ENCODE measurements at regions not wholly inside any gene's neighbourhood (a gene's known extent, or its start where the extent isn't known, plus 50 kb on each side); places are given as distances from the start of the nearest gene placed in this dataset.
"Not testable (repeated sequence)": the region's sequence is repeated elsewhere in the genome, so short reads cannot be mapped to it uniquely, and the experiment has no call there.

- Mint-ChIP-seq H3K4me1 (peaks cover 0 to 17% (median 3%) of the 10 kb centered on the region in 3 donors), H3K36me3 (peaks cover 3 to 14% of the 10 kb centered on the region in 2 donors), H3K9me3 (peaks cover 5 to 19% (median 7%) of the 10 kb centered on the region in 7 donors), H3K27me3 (peaks cover 61 to 80% (median 70%) of the 10 kb centered on the region in 3 donors)
- not testable (repeated sequence) for H3K4me3 Mint-ChIP-seq; DNase-seq; H3K27ac Mint-ChIP-seq; ATAC-seq (ENCODE audit: low read depth in 2 of 2)
Observed at GRCh38 chr22:27078064-27078463, 420.7 kb downstream of the MIAT start.

GRCh38 chr22:27080036-27080578, 422.7 kb downstream of the MIAT start:
- H3K27me3 Mint-ChIP-seq, result peaks cover 52 to 73% (median 54%) of the 10 kb centered on the region in 3 donors

GRCh38 chr22:27080863-27081262, 423.5 kb downstream of the MIAT start:
- DNase-seq, result no peak
- Mint-ChIP-seq H3K9me3 (peaks cover 0 to 19% (median 8%) of the 10 kb centered on the region in 7 donors), H3K27me3 (peaks cover 57 to 78% (median 59%) of the 10 kb centered on the region in 3 donors), H3K27ac (no peak overlapping the region), H3K4me1 (peaks cover 0 to 6% (median 3%) of the 10 kb centered on the region in 3 donors), H3K36me3 (peaks cover 3 to 6% of the 10 kb centered on the region in 2 donors), H3K4me3 (no peak overlapping the region)
- ATAC-seq (ENCODE audit: low read depth in 2 of 2), result no peak

More at GRCh38 chr22:27080036-27080578, 422.7 kb downstream of the MIAT start:
- H3K27ac Mint-ChIP-seq, result no peak overlapping the region
- H3K4me1 Mint-ChIP-seq, result peaks cover 0 to 11% (median 3%) of the 10 kb centered on the region in 3 donors
- H3K36me3 Mint-ChIP-seq, result peaks cover 3 to 8% of the 10 kb centered on the region in 2 donors
- peaks cover under 1 to 19% (median 5%) of the 10 kb centered on the region in 7 donors for H3K9me3 Mint-ChIP-seq
- ATAC-seq (ENCODE audit: low read depth in 2 of 2), result no peak
- DNase-seq, result no peak
- no peak overlapping the region for H3K4me3 Mint-ChIP-seq

GRCh38 chr22:27083610-27084009, 426.2 kb downstream of the MIAT start:
- peaks cover 56 to 72% (median 67%) of the 10 kb centered on the region in 3 donors for H3K27me3 Mint-ChIP-seq
- ATAC-seq (ENCODE audit: low read depth in 2 of 2) (no peak), DNase-seq (no peak)
- H3K4me1 Mint-ChIP-seq, result no peaks in the 10 kb centered on the region
- H3K4me3 Mint-ChIP-seq, result no peak overlapping the region
- peaks cover 0 to 3% of the 10 kb centered on the region in 2 donors for H3K36me3 Mint-ChIP-seq
- no peak overlapping the region for H3K27ac Mint-ChIP-seq
- H3K9me3 Mint-ChIP-seq, result peaks cover 4 to 12% (median 5%) of the 10 kb centered on the region in 7 donors

- H3K36me3 Mint-ChIP-seq, result peaks cover 0 to 3% of the 10 kb centered on the region in 2 donors
- peaks cover 4 to 10% (median 5%) of the 10 kb centered on the region in 7 donors for H3K9me3 Mint-ChIP-seq
- ATAC-seq (ENCODE audit: low read depth in 2 of 2) (no peak), DNase-seq (no peak)
- no peaks in the 10 kb centered on the region for H3K4me1 Mint-ChIP-seq
- peaks cover 56 to 66% (median 65%) of the 10 kb centered on the region in 3 donors for H3K27me3 Mint-ChIP-seq
- H3K4me3 Mint-ChIP-seq, result no peak overlapping the region
- no peak overlapping the region for H3K27ac Mint-ChIP-seq
Observed at GRCh38 chr22:27084130-27084529, 426.7 kb downstream of the MIAT start.

GRCh38 chr22:27086080-27087044, 429.0 kb downstream of the MIAT start:
- H3K4me1 Mint-ChIP-seq, result no peaks in the 10 kb centered on the region

GRCh38 chr22:27087051-27087450, 429.7 kb downstream of the MIAT start:
- no peak overlapping the region for H3K4me3 Mint-ChIP-seq
- H3K4me1 Mint-ChIP-seq, result no peaks in the 10 kb centered on the region
- DNase-seq (no peak), ATAC-seq (ENCODE audit: low read depth in 2 of 2) (no peak)
- no peak overlapping the region for H3K27ac Mint-ChIP-seq
- H3K9me3 Mint-ChIP-seq, result peaks cover 2 to 8% (median 5%) of the 10 kb centered on the region in 7 donors
- peaks cover 35 to 45% (median 44%) of the 10 kb centered on the region in 3 donors for H3K27me3 Mint-ChIP-seq
- no peaks in the 10 kb centered on the region for H3K36me3 Mint-ChIP-seq

More at GRCh38 chr22:27086080-27087044, 429.0 kb downstream of the MIAT start:
- H3K27ac Mint-ChIP-seq, result no peak overlapping the region
- H3K4me3 Mint-ChIP-seq, result no peak overlapping the region
- peaks cover 2 to 8% (median 5%) of the 10 kb centered on the region in 7 donors for H3K9me3 Mint-ChIP-seq
- no peaks in the 10 kb centered on the region for H3K36me3 Mint-ChIP-seq
- DNase-seq (no peak), ATAC-seq (ENCODE audit: low read depth in 2 of 2) (no peak)
- H3K27me3 Mint-ChIP-seq, result peaks cover 42 to 51% (median 50%) of the 10 kb centered on the region in 3 donors

GRCh38 chr22:27088026-27088425, 430.6 kb downstream of the MIAT start:
- H3K27me3 Mint-ChIP-seq, result peaks cover 27 to 36% (median 35%) of the 10 kb centered on the region in 3 donors
- H3K4me3 Mint-ChIP-seq, result no peak overlapping the region
- ATAC-seq (ENCODE audit: low read depth in 2 of 2) (no peak), DNase-seq (no peak)
- H3K9me3 Mint-ChIP-seq, result peaks cover 2 to 8% (median 5%) of the 10 kb centered on the region in 7 donors
- H3K27ac Mint-ChIP-seq, result no peak overlapping the region
- no peaks in the 10 kb centered on the region for H3K4me1 Mint-ChIP-seq
- H3K36me3 Mint-ChIP-seq, result no peaks in the 10 kb centered on the region

GRCh38 chr22:27089264-27089663, 431.9 kb downstream of the MIAT start:
- Mint-ChIP-seq H3K36me3 (no peaks in the 10 kb centered on the region), H3K4me3 (no peak overlapping the region), H3K27ac (no peak overlapping the region), H3K4me1 (no peaks in the 10 kb centered on the region), H3K9me3 (peaks cover 2 to 8% (median 5%) of the 10 kb centered on the region in 7 donors), H3K27me3 (peaks cover 27 to 36% (median 27%) of the 10 kb centered on the region in 3 donors)
- ATAC-seq (ENCODE audit: low read depth in 2 of 2), result no peak
- no peak for DNase-seq

GRCh38 chr22:27090611-27091011, 433.2 kb downstream of the MIAT start:
- no peak for ATAC-seq (ENCODE audit: low read depth in 2 of 2)
- no peaks in the 10 kb centered on the region for H3K36me3 Mint-ChIP-seq
- H3K9me3 Mint-ChIP-seq, result peaks cover 2 to 12% (median 5%) of the 10 kb centered on the region in 7 donors
- peaks cover 20 to 30% (median 21%) of the 10 kb centered on the region in 3 donors for H3K27me3 Mint-ChIP-seq
- H3K4me1 Mint-ChIP-seq, result no peaks in the 10 kb centered on the region
- no peak for DNase-seq
- no peak overlapping the region for H3K4me3 Mint-ChIP-seq
- no peak overlapping the region for H3K27ac Mint-ChIP-seq

GRCh38 chr22:27093422-27093821, 436.0 kb downstream of the MIAT start:
- DNase-seq (no peak), ATAC-seq (ENCODE audit: low read depth in 2 of 2) (no peak)
- H3K27ac Mint-ChIP-seq, result no peak overlapping the region
- H3K4me1 Mint-ChIP-seq, result no peaks in the 10 kb centered on the region
- H3K27me3 Mint-ChIP-seq, result peaks cover 0 to 13% (median 0%) of the 10 kb centered on the region in 3 donors
- H3K4me3 Mint-ChIP-seq, result no peak overlapping the region
- no peaks in the 10 kb centered on the region for H3K36me3 Mint-ChIP-seq
- peaks cover 0 to 13% (median 2%) of the 10 kb centered on the region in 7 donors for H3K9me3 Mint-ChIP-seq

GRCh38 chr22:27094633-27095308, 437.4 kb downstream of the MIAT start:
- H3K4me1 Mint-ChIP-seq, result no peaks in the 10 kb centered on the region
- H3K27me3 Mint-ChIP-seq, result peaks cover 10 to 15% (median 11%) of the 10 kb centered on the region in 3 donors
- H3K9me3 Mint-ChIP-seq, result peaks cover 0 to 9% (median 2%) of the 10 kb centered on the region in 7 donors
- no peaks in the 10 kb centered on the region for H3K36me3 Mint-ChIP-seq
- no peak overlapping the region for H3K27ac Mint-ChIP-seq
- no peak overlapping the region for H3K4me3 Mint-ChIP-seq
- no peak for DNase-seq
- ATAC-seq (ENCODE audit: low read depth in 2 of 2), result no peak

- H3K36me3 Mint-ChIP-seq, result no peaks in the 10 kb centered on the region
- peaks cover 33 to 38% (median 34%) of the 10 kb centered on the region in 3 donors for H3K27me3 Mint-ChIP-seq
- H3K4me3 Mint-ChIP-seq, result no peak overlapping the region
- no peak overlapping the region for H3K27ac Mint-ChIP-seq
- no peaks in the 10 kb centered on the region for H3K4me1 Mint-ChIP-seq
- no peak for DNase-seq
- H3K9me3 Mint-ChIP-seq, result peaks cover 0 to 9% (median 3%) of the 10 kb centered on the region in 7 donors
- ATAC-seq (ENCODE audit: low read depth in 2 of 2), result no peak
Observed at GRCh38 chr22:27097506-27097905, 440.1 kb downstream of the MIAT start.
